GM23338 (cell line): ENCODE measurements at regions not wholly inside any gene's neighbourhood (a gene's known extent, or its start where the extent isn't known, plus 50 kb on each side); places are given as distances from the start of the nearest gene placed in this dataset.

Experiments used
- ATAC-seq: fragments of 200-7000 bp; cut with Tn5 transposase; 3 replicates; pipeline ENCODE4 v1.9.1; 2020
- DNase-seq: peaks from one replicate; pipeline ENCODE4 v3.0.0-alpha.2; 2015; ENCODE audit warnings: low spot score
- H2AFZ ChIP-seq: fragments of 200-600 bp; sonication (generic); 2 replicates; pipeline ENCODE4 v1.8.0; 2016; ENCODE audit warnings: antibody characterized with exemption, mild to moderate bottlenecking, moderate library complexity
- H3F3A ChIP-seq: fragments of 200-600 bp; sonication (generic); replicated peaks from 2 replicates; pipeline ENCODE4 v1.8.0; 2017; ENCODE audit warnings: antibody characterized with exemption, mixed run types, low read depth
- H3K27ac ChIP-seq: fragments of 200-600 bp; sonication (generic); 2 replicates; pipeline ENCODE4 v1.6.1; 2016; ENCODE audit warnings: low read depth
- H3K27me3 ChIP-seq: fragments of 200-600 bp; sonication (generic); 2 replicates; pipeline ENCODE4 v1.8.0; 2016; ENCODE audit warnings: mild to moderate bottlenecking, mixed run types, moderate library complexity; ENCODE audit not compliant: insufficient read depth
- H3K36me3 ChIP-seq: fragments of 200-600 bp; sonication (generic); 2 replicates; pipeline ENCODE4 v1.8.0; 2016; ENCODE audit warnings: mild to moderate bottlenecking; ENCODE audit not compliant: insufficient read depth
- H3K4me1 ChIP-seq: fragments of 200-600 bp; sonication (generic); 2 replicates; pipeline ENCODE4 v1.8.0; 2016; ENCODE audit warnings: mild to moderate bottlenecking, moderate library complexity; ENCODE audit not compliant: insufficient read depth
- H3K4me2 ChIP-seq: fragments of 200-600 bp; sonication (generic); 2 replicates; pipeline ENCODE4 v1.7.1; 2017; ENCODE audit warnings: mixed run types
- H3K4me3 ChIP-seq: fragments of 200-600 bp; sonication (generic); 2 replicates; pipeline ENCODE4 v1.6.1; 2016; ENCODE audit warnings: mixed run types
- H3K79me2 ChIP-seq: fragments of 200-600 bp; sonication (generic); replicated peaks from 2 replicates; pipeline ENCODE4 v1.8.0; 2017; ENCODE audit warnings: mild to moderate bottlenecking; ENCODE audit not compliant: insufficient read depth
- H3K9me2 ChIP-seq: fragments of 200-600 bp; sonication (generic); 2 replicates; pipeline ENCODE4 v1.8.0; 2017; ENCODE audit not compliant: insufficient read depth
- H4K20me1 ChIP-seq: fragments of 200-600 bp; sonication (generic); replicated peaks from 2 replicates; pipeline ENCODE4 v1.8.0; 2017; ENCODE audit warnings: mild to moderate bottlenecking; ENCODE audit not compliant: insufficient read depth
- H3K27ac Mint-ChIP-seq: 2 replicates; pipeline ENCODE4 v1.8.0; 2020; ENCODE audit warnings: inconsistent platforms, mild to moderate bottlenecking, moderate library complexity, mixed read lengths
- H3K27me3 Mint-ChIP-seq: 3 replicates; pipeline ENCODE4 v1.8.0; 2022; ENCODE audit warnings: low read depth, mild to moderate bottlenecking, moderate library complexity, mixed read lengths, inconsistent platforms; ENCODE audit not compliant: insufficient read depth, poor library complexity
- H3K36me3 Mint-ChIP-seq: 3 replicates; pipeline ENCODE4 v1.8.0; 2021; ENCODE audit warnings: low read depth, mild to moderate bottlenecking, inconsistent platforms, moderate library complexity, mixed read lengths
- H3K4me1 Mint-ChIP-seq: 3 replicates; pipeline ENCODE4 v1.8.0; 2020; ENCODE audit warnings: mild to moderate bottlenecking, inconsistent platforms, mixed read lengths
- H3K4me3 Mint-ChIP-seq: 3 replicates; pipeline ENCODE4 v1.8.0; 2021; ENCODE audit warnings: moderate library complexity, mild to moderate bottlenecking, inconsistent platforms, mixed read lengths
- H3K9me3 Mint-ChIP-seq: 3 replicates; pipeline ENCODE4 v1.8.0; 2020; ENCODE audit warnings: moderate library complexity, mild to moderate bottlenecking, inconsistent platforms, mixed read lengths
- CREB1 ChIP-seq: fragments of 250-450 bp; sonication (Bioruptor Pico); IDR thresholded peaks from 2 replicates; pipeline ENCODE4 v1.5.0; 2020; ENCODE audit warnings: low read depth, mild to moderate bottlenecking, moderate library complexity
- CTCF ChIP-seq, 2 experiments: fragments of 200-600 bp in 1 of 2; sonication (generic) in 1 of 2; conservative IDR thresholded peaks; 2 replicates each; pipeline versions ENCODE4 v1.5.1 to v1.6.1; 2016 to 2017; ENCODE audit warnings: antibody characterized with exemption in 2 of 2, low read depth in 2 of 2, mild to moderate bottlenecking in 2 of 2, moderate library complexity in 1 of 2
- JUNB ChIP-seq: IDR thresholded peaks from one replicate; pipeline ENCODE4 v1.6.1; 2016; ENCODE audit warnings: antibody characterized with exemption; ENCODE audit not compliant: unreplicated experiment
- POLR2AphosphoS5 ChIP-seq: IDR thresholded peaks from 2 replicates; pipeline ENCODE4 v1.6.1; 2016; ENCODE audit warnings: antibody characterized with exemption, low read depth
- REST ChIP-seq: IDR thresholded peaks from one replicate; pipeline ENCODE4 v1.6.1; 2018; ENCODE audit warnings: antibody characterized with exemption; ENCODE audit not compliant: unreplicated experiment
- STAT1 ChIP-seq: IDR thresholded peaks from one replicate; pipeline ENCODE4 v1.6.1; 2016; ENCODE audit warnings: antibody characterized with exemption; ENCODE audit not compliant: unreplicated experiment
- ZNF331 ChIP-seq: fragments of 250-450 bp; sonication (Bioruptor Pico); IDR thresholded peaks from 2 replicates; pipeline ENCODE4 v1.5.0; 2020; ENCODE audit warnings: low read depth, mild to moderate bottlenecking, moderate library complexity
- TF ChIP-seq, protein P1 (sequence below): IDR thresholded peaks from 2 replicates; pipeline ENCODE4 v1.6.1; 2016; ENCODE audit warnings: antibody characterized with exemption

GRCh38 chr17:77872199-77872598 is 86.3 kb upstream of the TNRC6C start (continued):
- TF ChIP-seq, protein P1, sequence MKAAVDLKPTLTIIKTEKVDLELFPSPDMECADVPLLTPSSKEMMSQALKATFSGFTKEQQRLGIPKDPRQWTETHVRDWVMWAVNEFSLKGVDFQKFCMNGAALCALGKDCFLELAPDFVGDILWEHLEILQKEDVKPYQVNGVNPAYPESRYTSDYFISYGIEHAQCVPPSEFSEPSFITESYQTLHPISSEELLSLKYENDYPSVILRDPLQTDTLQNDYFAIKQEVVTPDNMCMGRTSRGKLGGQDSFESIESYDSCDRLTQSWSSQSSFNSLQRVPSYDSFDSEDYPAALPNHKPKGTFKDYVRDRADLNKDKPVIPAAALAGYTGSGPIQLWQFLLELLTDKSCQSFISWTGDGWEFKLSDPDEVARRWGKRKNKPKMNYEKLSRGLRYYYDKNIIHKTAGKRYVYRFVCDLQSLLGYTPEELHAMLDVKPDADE = no peak
- TF ChIP-seq ZNF331 (CRISPR knock-in tag) (no peak), REST (no peak), POLR2AphosphoS5 (no peak)

DNA sequence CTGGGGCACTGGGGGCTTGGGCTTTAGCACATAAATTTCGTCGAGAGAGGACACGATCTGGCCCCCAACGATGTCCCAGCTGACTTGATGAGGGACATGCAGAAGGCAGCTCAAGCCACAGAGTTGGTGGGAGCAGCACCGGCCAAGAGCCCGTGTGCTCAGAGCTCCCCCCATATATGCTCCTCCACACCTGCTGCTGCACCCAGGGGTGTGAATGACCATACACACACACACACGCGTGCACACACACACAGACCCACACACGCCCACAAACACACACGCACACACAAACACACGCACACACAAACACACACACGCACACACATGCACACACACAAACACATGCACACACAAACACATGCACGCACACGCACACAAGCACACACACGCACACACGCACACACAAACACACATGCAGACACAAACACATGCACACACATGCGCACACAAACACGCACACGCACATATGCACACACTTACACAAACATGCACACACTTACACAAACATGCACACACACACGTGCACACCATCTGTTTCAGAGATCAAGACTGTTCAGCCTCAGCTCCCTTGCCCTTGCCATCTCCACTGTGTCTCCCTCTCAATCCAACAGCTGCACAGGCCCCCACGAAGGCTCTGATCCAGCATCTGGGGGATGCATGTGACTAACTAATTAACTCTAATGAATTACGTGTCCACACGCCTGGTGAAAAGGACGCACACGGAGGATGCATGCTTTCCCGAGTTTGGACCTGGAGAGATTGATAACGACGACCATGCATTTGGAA is 85.6 kb upstream of the TNRC6C start:
- H3K4me3 ChIP-seq = no peak overlapping the region
- no peaks in the 10 kb centered on the region for H3F3A ChIP-seq
- no peaks in the 10 kb centered on the region for H3K9me2 ChIP-seq
- H3K36me3 ChIP-seq = no peaks in the 10 kb centered on the region
- no peak overlapping the region for H3K27ac ChIP-seq
- H3K4me1 ChIP-seq = 0 out of 2 replicates have a peak, but pooled peaks cover 5% of the 10 kb centered on the region
- Mint-ChIP-seq H3K27ac (no peak overlapping the region), H3K36me3 (peaks cover 9% of the 10 kb centered on the region), H3K27me3 (peaks cover 12% of the 10 kb centered on the region), H3K4me3 (no peak overlapping the region), H3K9me3 (peaks cover 11% of the 10 kb centered on the region), H3K4me1 (peaks cover 20% of the 10 kb centered on the region)
- no peaks in the 10 kb centered on the region for H3K27me3 ChIP-seq
- TF ChIP-seq JUNB (no peak), STAT1 (no peak), CREB1 (CRISPR knock-in tag) (no peak), CTCF (conservative IDR thresholded peaks at IDR 0.05; ENCODE audit: low read depth in 2 of 2) (no peak)
- ATAC-seq (no peak), DNase-seq (no peak)
- no peaks in the 10 kb centered on the region for H3K79me2 ChIP-seq
- H4K20me1 ChIP-seq = no peaks in the 10 kb centered on the region
- H3K4me2 ChIP-seq = no peak overlapping the region
- H2AFZ ChIP-seq = no peak overlapping the region
